HCT116 (cell line): ENCODE measurements at regions not wholly inside any gene's neighbourhood (a gene's known extent, or its start where the extent isn't known, plus 50 kb on each side); places are given as distances from the start of the nearest gene placed in this dataset.

ENCODE experiments used
- ATAC-seq: fragments of 200-7000 bp; cut with Tn5 transposase; 2 replicates; pipeline ENCODE4 v1.9.1; 2020; ENCODE audit warnings: mild to moderate bottlenecking, moderate library complexity
- BruUV-seq: library from RNA; stranded (reverse); fragments of 400-500 nt; replicated peaks from 2 replicates; lab custom pipeline; 2021; lab: Mats Ljungman, UMichigan
- CTCF ChIA-PET: fragments of 300-600 bp; sonication (Branson Sonifier 250); formaldehyde crosslinking; loops from one replicate; lab custom pipeline; 2021; ENCODE audit warnings: antibody characterized with exemption; lab: Charles Lee
- POLR2A ChIA-PET: fragments of 300-600, 350-600 bp; sonication (Branson Sonifier 250); formaldehyde crosslinking; loops from one replicate; lab custom pipeline; 2021; ENCODE audit warnings: antibody characterized with exemption; lab: Charles Lee
- RAD21 ChIA-PET, 2 experiments: fragments of 300-600 bp; sonication (Branson Sonifier 250); formaldehyde crosslinking; loops; one replicate each; lab custom pipeline; 2023; ENCODE audit warnings: low total read pairs in 2 of 2; ENCODE audit not compliant: uncharacterized antibody in 2 of 2, unreplicated experiment in 2 of 2, low non-redundant PET in 1 of 2; lab: Charles Lee
- DNase-seq: peaks from one replicate; pipeline ENCODE4 v3.0.0-alpha.2; 2010; ENCODE audit warnings: low read depth, low spot score
- H2AFZ ChIP-seq: fragments of 200-600 bp; shearing (Covaris generic), sonication (generic); 2 replicates; pipeline ENCODE4 v1.6.1; 2017; ENCODE audit warnings: low read depth, mixed run types, mixed read lengths, antibody characterized with exemption, low read length; ENCODE audit not compliant: poor library complexity, severe bottlenecking
- H3K27ac ChIP-seq: 2 replicates; pipeline ENCODE4 v1.5.1; 2012; ENCODE audit warnings: low read depth, low read length
- H3K27me3 ChIP-seq: fragments of 200-600 bp; sonication (generic); 2 replicates; pipeline ENCODE4 v1.6.1; 2016; ENCODE audit warnings: mixed run types, low read length, mixed read lengths; ENCODE audit not compliant: insufficient read depth
- H3K36me3 ChIP-seq, 2 experiments: fragments of 200-500 bp in 1 of 2; fragments of 200-600 bp in 1 of 2; sonication (Bioruptor generic) in 1 of 2; sonication (generic) in 1 of 2; 2 replicates each; pipeline versions ENCODE4 v1.5.1 to v1.6.1; 2014 to 2016; ENCODE audit warnings: low read length in 2 of 2, inconsistent platforms in 1 of 2, mixed read lengths in 1 of 2, mixed run types in 1 of 2; ENCODE audit not compliant: insufficient read depth in 2 of 2, control insufficient read depth in 1 of 2
- H3K4me1 ChIP-seq, 2 experiments: fragments of 200-600 bp in 1 of 2; sonication (generic) in 1 of 2; 2 replicates each; pipeline versions ENCODE4 v1.5.1 to v1.6.1; 2012 to 2017; ENCODE audit warnings: low read length in 2 of 2, inconsistent platforms in 1 of 2, mild to moderate bottlenecking in 1 of 2, mixed read lengths in 1 of 2, mixed run types in 1 of 2, moderate library complexity in 1 of 2; ENCODE audit not compliant: insufficient read depth in 2 of 2, control insufficient read depth in 1 of 2
- H3K4me2 ChIP-seq: fragments of 200-600 bp; sonication (generic); 2 replicates; pipeline ENCODE4 v1.6.1; 2017; ENCODE audit warnings: mixed run types, low read length, mixed read lengths
- H3K4me3 ChIP-seq, 2 experiments: fragments of 200-600 bp in 1 of 2; sonication (generic) in 1 of 2; replicated peaks in 1 of 2; 2 replicates each; pipeline ENCODE4 v1.5.1; 2011 to 2016; ENCODE audit warnings: low read length in 2 of 2, control low read depth in 1 of 2, low read depth in 1 of 2, mild to moderate bottlenecking in 1 of 2, mixed read lengths in 1 of 2, mixed run types in 1 of 2
- H3K79me2 ChIP-seq: fragments of 200-600 bp; sonication (generic); 2 replicates; pipeline ENCODE4 v1.6.1; 2017; ENCODE audit warnings: mild to moderate bottlenecking, mixed run types, low read length, moderate library complexity, mixed read lengths; ENCODE audit not compliant: insufficient read depth
- H3K9ac ChIP-seq: fragments of 200-600 bp; sonication (generic); 2 replicates; pipeline ENCODE4 v1.6.1; 2016; ENCODE audit warnings: low read length, mixed read lengths
- H3K9me2 ChIP-seq: fragments of 200-600 bp; sonication (generic), shearing (Covaris generic); 2 replicates; pipeline ENCODE4 v1.6.1; 2017; ENCODE audit warnings: mixed run types, mild to moderate bottlenecking, moderate library complexity; ENCODE audit not compliant: insufficient read depth
- H3K9me3 ChIP-seq, 2 experiments: fragments of 200-500 bp in 1 of 2; fragments of 200-600 bp in 1 of 2; sonication (Bioruptor generic) in 1 of 2; sonication (generic) in 1 of 2; 2 replicates each; pipeline ENCODE4 v1.6.1; 2014 to 2017; ENCODE audit warnings: low read length in 2 of 2, mixed read lengths in 2 of 2, inconsistent platforms in 1 of 2, low read depth in 1 of 2, mild to moderate bottlenecking in 1 of 2, mixed run types in 1 of 2, moderate library complexity in 1 of 2; ENCODE audit not compliant: control insufficient read depth in 1 of 2, insufficient read depth in 1 of 2
- H4K20me1 ChIP-seq: fragments of 200-600 bp; sonication (generic), shearing (Covaris generic); 2 replicates; pipeline ENCODE4 v1.6.1; 2017; ENCODE audit warnings: mixed run types, mild to moderate bottlenecking, moderate library complexity; ENCODE audit not compliant: insufficient read depth
- CBX3 ChIP-seq: IDR thresholded peaks from 2 replicates; pipeline ENCODE4 v1.6.1; 2012; ENCODE audit warnings: low read depth
- CEBPB ChIP-seq: IDR thresholded peaks from 2 replicates; pipeline ENCODE4 v1.6.1; 2012; ENCODE audit warnings: low read depth
- EGR1 ChIP-seq: IDR thresholded peaks from 2 replicates; pipeline ENCODE4 v1.6.1; 2012; ENCODE audit warnings: low read depth
- EZH2 ChIP-seq: fragments of 200-600 bp; sonication (generic); IDR thresholded peaks from 2 replicates; pipeline ENCODE4 v1.6.1; 2017; ENCODE audit warnings: antibody characterized with exemption, mixed run types
- EZH2phosphoT487 ChIP-seq: fragments of 200-600 bp; IDR thresholded peaks from 2 replicates; pipeline ENCODE4 v1.6.1; 2018; ENCODE audit warnings: antibody characterized with exemption, borderline replicate concordance
- JUND ChIP-seq: IDR thresholded peaks from 2 replicates; pipeline ENCODE4 v1.6.1; 2012
- MAX ChIP-seq: IDR thresholded peaks from 2 replicates; pipeline ENCODE4 v1.6.1; 2012
- POLR2AphosphoS5 ChIP-seq: IDR thresholded peaks from 2 replicates; pipeline ENCODE4 v1.6.1; 2011; ENCODE audit warnings: mild to moderate bottlenecking, low read depth, low read length, moderate library complexity
- TCF7L2 ChIP-seq: IDR thresholded peaks from 2 replicates; pipeline ENCODE4 v1.7.0; 2011; ENCODE audit warnings: borderline replicate concordance, inconsistent platforms; ENCODE audit not compliant: insufficient read depth, insufficient read length; ENCODE audit errors: extremely low read depth
- YY1 ChIP-seq: IDR thresholded peaks from 2 replicates; pipeline ENCODE4 v1.6.1; 2011; ENCODE audit warnings: low read length, low read depth, moderate library complexity, mild to moderate bottlenecking; ENCODE audit not compliant: insufficient replicate concordance; ENCODE audit errors: extremely low read depth
- ZFX ChIP-seq: fragments of 450-650 bp; IDR thresholded peaks from 2 replicates; pipeline ENCODE4 v1.6.1; 2017
- intact Hi-C: fragments of 100-400 bp; cut with micrococcal nuclease; formaldehyde crosslinking; loops from 2 replicates; pipeline ENCODE4 v1.10.0; 2022
- TF ChIP-seq, protein P1 (sequence below), 3 experiments: fragments of 200-600 bp in 1 of 3; sonication (generic) in 1 of 3; IDR thresholded peaks in 2 of 3; conservative IDR thresholded peaks in 1 of 3; 2 replicates each; pipeline ENCODE4 v1.5.1; 2012 to 2017; ENCODE audit warnings: low read depth in 2 of 3, low read length in 2 of 3, antibody characterized with exemption in 1 of 3, borderline replicate concordance in 1 of 3, control low read depth in 1 of 3, mild to moderate bottlenecking in 1 of 3, mixed read lengths in 1 of 3, mixed run types in 1 of 3, moderate library complexity in 1 of 3; ENCODE audit not compliant: insufficient read depth in 1 of 3
- TF ChIP-seq, protein P2 (sequence below): IDR thresholded peaks from 2 replicates; pipeline ENCODE4 v1.6.1; 2012
- TF ChIP-seq, protein P3 (sequence below): IDR thresholded peaks from 2 replicates; pipeline ENCODE4 v1.6.1; 2011; ENCODE audit warnings: mild to moderate bottlenecking, low read length, moderate library complexity; ENCODE audit not compliant: insufficient replicate concordance; ENCODE audit errors: extremely low read depth

GRCh38 chr6:118706702-118707101, 55.3 kb upstream of the CEP85L start:
- no peak for ATAC-seq
- H3K9me3 ChIP-seq: no peaks in the 10 kb centered on the region
- H3K4me2 ChIP-seq: no peak overlapping the region
- no TSS peak for BruUV-seq
- POLR2A ChIA-PET: no interaction called here
- H3K27ac ChIP-seq: no peak overlapping the region
- no peaks in the 10 kb centered on the region for H3K36me3 ChIP-seq
- no peak for TF ChIP-seq YY1
- no peak for TF ChIP-seq CEBPB
- TF ChIP-seq, all 23 proteins: peak for 0
- Histone ChIP-seq H3K9me2 (no peaks in the 10 kb centered on the region), H2AFZ (no peak overlapping the region), H3K4me1 (no peaks in the 10 kb centered on the region), H3K9ac (no peak overlapping the region), H3K27me3 (no peaks in the 10 kb centered on the region), H3K79me2 (no peaks in the 10 kb centered on the region), H3K4me3 (no peak overlapping the region), H4K20me1 (no peaks in the 10 kb centered on the region)
- ChIA-PET RAD21 (no interaction called here), CTCF (no interaction called here)
- intact Hi-C loops: no loop called here
- DNase-seq: no peak

DNA sequence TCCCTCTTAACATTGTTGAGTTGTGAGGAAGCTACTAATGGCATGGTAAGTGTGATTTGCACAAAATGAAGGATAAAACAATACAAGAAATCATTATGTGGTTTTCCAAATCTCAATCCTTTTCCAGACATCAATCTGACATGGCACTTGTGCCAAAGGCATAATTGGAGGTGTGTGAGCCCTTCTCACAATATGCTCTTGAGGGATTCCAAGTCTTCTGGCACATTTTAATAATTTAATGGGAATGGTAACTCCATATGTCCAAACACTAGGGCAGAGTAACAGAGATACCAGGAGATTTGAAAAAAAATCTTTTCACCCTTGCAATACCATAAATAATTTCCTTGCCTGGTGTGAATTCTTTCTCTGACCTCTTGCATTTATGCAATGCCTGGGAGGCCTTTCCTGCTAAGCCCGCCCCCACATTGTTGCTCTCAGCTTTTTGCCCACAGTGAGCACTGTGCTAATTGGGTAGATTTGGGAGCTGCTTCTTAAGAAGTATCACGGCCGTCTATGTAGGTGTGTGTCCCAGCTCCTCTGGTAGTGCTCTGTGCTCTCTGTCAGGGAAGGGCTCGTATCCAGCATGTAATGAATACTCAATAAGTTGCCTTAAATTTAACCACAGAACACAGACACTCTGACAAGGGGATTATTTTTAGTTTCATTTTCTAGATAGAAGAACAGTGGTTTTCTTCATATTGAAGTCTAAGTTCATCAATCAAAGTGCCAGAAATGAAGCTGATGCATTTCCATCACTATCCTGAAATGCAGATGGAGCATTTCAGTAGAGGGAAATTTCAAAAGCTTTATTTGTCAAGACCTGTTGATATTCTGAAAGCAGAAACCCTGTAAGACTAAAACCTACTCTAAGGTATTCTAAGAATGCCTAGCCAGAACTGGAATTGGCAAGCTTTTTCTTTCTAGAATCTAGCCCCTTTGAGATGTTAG, 54.4 kb upstream of the CEP85L start:
- H3K4me1 ChIP-seq: no peaks in the 10 kb centered on the region
- H3K79me2 ChIP-seq: no peaks in the 10 kb centered on the region
- H3K9ac ChIP-seq: no peak overlapping the region
- H3K9me3 ChIP-seq: no peaks in the 10 kb centered on the region
- POLR2A ChIA-PET: no interaction called here
- no peak overlapping the region for H3K27ac ChIP-seq
- H3K4me2 ChIP-seq: no peak overlapping the region
- H4K20me1 ChIP-seq: no peaks in the 10 kb centered on the region
- no peaks in the 10 kb centered on the region for H3K27me3 ChIP-seq
- intact Hi-C loops: no loop called here
- BruUV-seq: no TSS peak
- RAD21 ChIA-PET: no interaction called here
- no peaks in the 10 kb centered on the region for H3K9me2 ChIP-seq
- CTCF ChIA-PET: no interaction called here
- no peak for TF ChIP-seq YY1
- no peak for TF ChIP-seq EZH2phosphoT487
- no peak for TF ChIP-seq CBX3
- no peak for TF ChIP-seq EZH2
- TF ChIP-seq JUND: no peak
- no peak for TF ChIP-seq POLR2AphosphoS5
- TF ChIP-seq, protein P1, sequence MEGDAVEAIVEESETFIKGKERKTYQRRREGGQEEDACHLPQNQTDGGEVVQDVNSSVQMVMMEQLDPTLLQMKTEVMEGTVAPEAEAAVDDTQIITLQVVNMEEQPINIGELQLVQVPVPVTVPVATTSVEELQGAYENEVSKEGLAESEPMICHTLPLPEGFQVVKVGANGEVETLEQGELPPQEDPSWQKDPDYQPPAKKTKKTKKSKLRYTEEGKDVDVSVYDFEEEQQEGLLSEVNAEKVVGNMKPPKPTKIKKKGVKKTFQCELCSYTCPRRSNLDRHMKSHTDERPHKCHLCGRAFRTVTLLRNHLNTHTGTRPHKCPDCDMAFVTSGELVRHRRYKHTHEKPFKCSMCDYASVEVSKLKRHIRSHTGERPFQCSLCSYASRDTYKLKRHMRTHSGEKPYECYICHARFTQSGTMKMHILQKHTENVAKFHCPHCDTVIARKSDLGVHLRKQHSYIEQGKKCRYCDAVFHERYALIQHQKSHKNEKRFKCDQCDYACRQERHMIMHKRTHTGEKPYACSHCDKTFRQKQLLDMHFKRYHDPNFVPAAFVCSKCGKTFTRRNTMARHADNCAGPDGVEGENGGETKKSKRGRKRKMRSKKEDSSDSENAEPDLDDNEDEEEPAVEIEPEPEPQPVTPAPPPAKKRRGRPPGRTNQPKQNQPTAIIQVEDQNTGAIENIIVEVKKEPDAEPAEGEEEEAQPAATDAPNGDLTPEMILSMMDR (IDR thresholded peaks at IDR 0.05 in 2 of 3, conservative IDR thresholded peaks at IDR 0.05 in 1 of 3; ENCODE audit: borderline replicate concordance in 1 of 3, insufficient read depth in 1 of 3, low read depth in 2 of 3, low read length in 2 of 3): no peak
- TF ChIP-seq, protein P2, sequence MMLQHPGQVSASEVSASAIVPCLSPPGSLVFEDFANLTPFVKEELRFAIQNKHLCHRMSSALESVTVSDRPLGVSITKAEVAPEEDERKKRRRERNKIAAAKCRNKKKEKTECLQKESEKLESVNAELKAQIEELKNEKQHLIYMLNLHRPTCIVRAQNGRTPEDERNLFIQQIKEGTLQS: no peak
- no peak for TF ChIP-seq MAX
- TF ChIP-seq, protein P3, sequence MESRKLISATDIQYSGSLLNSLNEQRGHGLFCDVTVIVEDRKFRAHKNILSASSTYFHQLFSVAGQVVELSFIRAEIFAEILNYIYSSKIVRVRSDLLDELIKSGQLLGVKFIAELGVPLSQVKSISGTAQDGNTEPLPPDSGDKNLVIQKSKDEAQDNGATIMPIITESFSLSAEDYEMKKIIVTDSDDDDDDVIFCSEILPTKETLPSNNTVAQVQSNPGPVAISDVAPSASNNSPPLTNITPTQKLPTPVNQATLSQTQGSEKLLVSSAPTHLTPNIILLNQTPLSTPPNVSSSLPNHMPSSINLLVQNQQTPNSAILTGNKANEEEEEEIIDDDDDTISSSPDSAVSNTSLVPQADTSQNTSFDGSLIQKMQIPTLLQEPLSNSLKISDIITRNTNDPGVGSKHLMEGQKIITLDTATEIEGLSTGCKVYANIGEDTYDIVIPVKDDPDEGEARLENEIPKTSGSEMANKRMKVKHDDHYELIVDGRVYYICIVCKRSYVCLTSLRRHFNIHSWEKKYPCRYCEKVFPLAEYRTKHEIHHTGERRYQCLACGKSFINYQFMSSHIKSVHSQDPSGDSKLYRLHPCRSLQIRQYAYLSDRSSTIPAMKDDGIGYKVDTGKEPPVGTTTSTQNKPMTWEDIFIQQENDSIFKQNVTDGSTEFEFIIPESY: no peak
- no peak for TF ChIP-seq TCF7L2
- TF ChIP-seq ZFX: no peak
- TF ChIP-seq EGR1: no peak
- H3K36me3 ChIP-seq: no peaks in the 10 kb centered on the region
- H3K4me3 ChIP-seq: no peak overlapping the region
- DNase-seq (no peak), ATAC-seq (no peak)
- H2AFZ ChIP-seq: no peak overlapping the region
